ENCODE measurements at regions not wholly inside any gene's neighbourhood (a gene's known extent, or its start where the extent isn't known, plus 50 kb on each side); places are given as distances from the start of the nearest gene placed in this dataset.

- TF ChIP-seq EZH2 (IDR thresholded peaks at IDR 0.05; ENCODE audit: borderline replicate concordance), result no peak
- no peak for TF ChIP-seq CTCF (IDR thresholded peaks at IDR 0.05; ENCODE audit: poor library complexity)
- no peak for TF ChIP-seq EZH2phosphoT487 (IDR thresholded peaks at IDR 0.05; ENCODE audit: low read depth, severe bottlenecking, unreplicated experiment)
Measured at GRCh38 chr12:93164103-93164880, 213.4 kb upstream of the NUDT4 start.
